ENCODE measurements at regions not wholly inside any gene's neighbourhood (a gene's known extent, or its start where the extent isn't known, plus 50 kb on each side); places are given as distances from the start of the nearest gene placed in this dataset.

DNA sequence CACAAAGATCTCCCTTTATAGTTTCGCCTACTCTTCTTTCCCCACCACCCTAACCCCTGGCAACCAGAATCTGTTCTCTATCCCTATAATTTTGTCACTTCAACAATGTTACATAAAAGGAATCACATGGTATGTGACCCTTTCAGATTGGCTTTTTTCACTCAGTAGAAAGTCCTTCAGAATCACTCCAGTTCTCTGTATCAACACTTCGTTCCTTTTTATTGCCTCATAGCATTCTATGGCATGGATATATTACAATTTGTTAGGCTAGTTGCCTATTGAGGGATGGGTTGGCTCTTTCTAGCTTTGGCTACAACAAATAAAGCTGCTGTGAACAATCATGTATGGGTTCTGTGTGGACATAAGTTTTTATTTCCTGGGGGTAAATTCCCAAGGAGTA is 163.1 kb downstream of the RPIA start:
- TF ChIP-seq, protein P1, sequence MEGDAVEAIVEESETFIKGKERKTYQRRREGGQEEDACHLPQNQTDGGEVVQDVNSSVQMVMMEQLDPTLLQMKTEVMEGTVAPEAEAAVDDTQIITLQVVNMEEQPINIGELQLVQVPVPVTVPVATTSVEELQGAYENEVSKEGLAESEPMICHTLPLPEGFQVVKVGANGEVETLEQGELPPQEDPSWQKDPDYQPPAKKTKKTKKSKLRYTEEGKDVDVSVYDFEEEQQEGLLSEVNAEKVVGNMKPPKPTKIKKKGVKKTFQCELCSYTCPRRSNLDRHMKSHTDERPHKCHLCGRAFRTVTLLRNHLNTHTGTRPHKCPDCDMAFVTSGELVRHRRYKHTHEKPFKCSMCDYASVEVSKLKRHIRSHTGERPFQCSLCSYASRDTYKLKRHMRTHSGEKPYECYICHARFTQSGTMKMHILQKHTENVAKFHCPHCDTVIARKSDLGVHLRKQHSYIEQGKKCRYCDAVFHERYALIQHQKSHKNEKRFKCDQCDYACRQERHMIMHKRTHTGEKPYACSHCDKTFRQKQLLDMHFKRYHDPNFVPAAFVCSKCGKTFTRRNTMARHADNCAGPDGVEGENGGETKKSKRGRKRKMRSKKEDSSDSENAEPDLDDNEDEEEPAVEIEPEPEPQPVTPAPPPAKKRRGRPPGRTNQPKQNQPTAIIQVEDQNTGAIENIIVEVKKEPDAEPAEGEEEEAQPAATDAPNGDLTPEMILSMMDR (IDR thresholded peaks at IDR 0.05), result no peak
- TF ChIP-seq POLR2AphosphoS5 (IDR thresholded peaks at IDR 0.05), result no peak
- no peak for TF ChIP-seq POLR2A (IDR thresholded peaks at IDR 0.05; ENCODE audit: low read depth)
